ENCODE measurements at regions not wholly inside any gene's neighbourhood (a gene's known extent, or its start where the extent isn't known, plus 50 kb on each side); places are given as distances from the start of the nearest gene placed in this dataset.

GRCh38 chr14:89088530-89088929 lies 264.1 kb downstream of the TTC8 start:
- no peak for DNase-seq (ENCODE audit: low read depth)
- no peaks in the 10 kb centered on the region for H3K9me3 ChIP-seq (ENCODE audit: insufficient read depth, low read depth, low read length)
- H2AFZ ChIP-seq (ENCODE audit: low read depth, low read length), result no peak overlapping the region

GRCh38 chr14:89089330-89089729 lies 264.9 kb downstream of the TTC8 start:
- H2AFZ ChIP-seq (ENCODE audit: low read depth, low read length), result no peak overlapping the region
- Mint-ChIP-seq H3K9me3 (ENCODE audit: unreplicated experiment) (peaks cover 6% of the 10 kb centered on the region), H3K27ac (ENCODE audit: unreplicated experiment) (no peak overlapping the region), H3K4me3 (ENCODE audit: unreplicated experiment) (no peak overlapping the region), H3K27me3 (ENCODE audit: low read depth, unreplicated experiment) (peaks cover 5% of the 10 kb centered on the region), H3K36me3 (ENCODE audit: low read depth, unreplicated experiment) (no peaks in the 10 kb centered on the region), H3K4me1 (ENCODE audit: low read depth, unreplicated experiment) (no peaks in the 10 kb centered on the region)
- H3K9me3 ChIP-seq (ENCODE audit: insufficient read depth, low read depth, low read length), result no peaks in the 10 kb centered on the region
- no peaks in the 10 kb centered on the region for H3K36me3 ChIP-seq (ENCODE audit: insufficient read depth, low read length)
- FAIRE-seq, result no peak
- peaks cover 3% of the 10 kb centered on the region for H3K27me3 ChIP-seq (ENCODE audit: insufficient read depth, low read length)
- H3K4me2 ChIP-seq (ENCODE audit: low read length), result no peak overlapping the region
- no peak for TF ChIP-seq EZH2 (IDR thresholded peaks at IDR 0.05; ENCODE audit: insufficient read depth, low read length)
- TF ChIP-seq CTCF (IDR thresholded peaks at IDR 0.05; ENCODE audit: insufficient read depth, low read depth, low read length), result no peak
- no peaks in the 10 kb centered on the region for H3K79me2 ChIP-seq (ENCODE audit: insufficient read depth, low read length)
- H3K4me3 ChIP-seq (ENCODE audit: insufficient read depth, low read depth, low read length), result no peak overlapping the region
- H3K4me1 ChIP-seq (ENCODE audit: insufficient read depth, low read length), result no peaks in the 10 kb centered on the region
- H3K9ac ChIP-seq (ENCODE audit: low read length), result no peak overlapping the region
- no peak for DNase-seq (ENCODE audit: low read depth)
- no peak overlapping the region for H3K27ac ChIP-seq (ENCODE audit: low read depth, low read length)
- H4K20me1 ChIP-seq (ENCODE audit: insufficient read depth, low read length), result no peaks in the 10 kb centered on the region

More at GRCh38 chr14:89088530-89088929, 264.1 kb downstream of the TTC8 start:
- no peak overlapping the region for H3K4me2 ChIP-seq (ENCODE audit: low read length)
- no peaks in the 10 kb centered on the region for H3K36me3 Mint-ChIP-seq (ENCODE audit: low read depth, unreplicated experiment)
- H3K27ac ChIP-seq (ENCODE audit: low read depth, low read length), result no peak overlapping the region
- H4K20me1 ChIP-seq (ENCODE audit: insufficient read depth, low read length), result no peaks in the 10 kb centered on the region
- peaks cover 6% of the 10 kb centered on the region for H3K9me3 Mint-ChIP-seq (ENCODE audit: unreplicated experiment)
- TF ChIP-seq EZH2 (IDR thresholded peaks at IDR 0.05; ENCODE audit: insufficient read depth, low read length) (no peak), CTCF (IDR thresholded peaks at IDR 0.05; ENCODE audit: insufficient read depth, low read depth, low read length) (no peak)
- peaks cover 7% of the 10 kb centered on the region for H3K27me3 Mint-ChIP-seq (ENCODE audit: low read depth, unreplicated experiment)
- no peaks in the 10 kb centered on the region for H3K79me2 ChIP-seq (ENCODE audit: insufficient read depth, low read length)
- H3K27ac Mint-ChIP-seq (ENCODE audit: unreplicated experiment), result no peak overlapping the region
- no peaks in the 10 kb centered on the region for H3K4me1 Mint-ChIP-seq (ENCODE audit: low read depth, unreplicated experiment)
- no peaks in the 10 kb centered on the region for H3K4me1 ChIP-seq (ENCODE audit: insufficient read depth, low read length)
- H3K27me3 ChIP-seq (ENCODE audit: insufficient read depth, low read length), result no peaks in the 10 kb centered on the region
- no peaks in the 10 kb centered on the region for H3K36me3 ChIP-seq (ENCODE audit: insufficient read depth, low read length)
- H3K4me3 Mint-ChIP-seq (ENCODE audit: unreplicated experiment), result no peak overlapping the region
- no peak overlapping the region for H3K9ac ChIP-seq (ENCODE audit: low read length)
- no peak for FAIRE-seq
- no peak overlapping the region for H3K4me3 ChIP-seq (ENCODE audit: insufficient read depth, low read depth, low read length)

GRCh38 chr14:89091781-89092180 lies 267.3 kb downstream of the TTC8 start:
- H2AFZ ChIP-seq (ENCODE audit: low read depth, low read length), result no peak overlapping the region
- DNase-seq (ENCODE audit: low read depth) (no peak), FAIRE-seq (no peak)
- H3K9me3 ChIP-seq (ENCODE audit: insufficient read depth, low read depth, low read length), result no peaks in the 10 kb centered on the region
- Mint-ChIP-seq H3K4me3 (ENCODE audit: unreplicated experiment) (no peak overlapping the region), H3K36me3 (ENCODE audit: low read depth, unreplicated experiment) (no peaks in the 10 kb centered on the region), H3K9me3 (ENCODE audit: unreplicated experiment) (peaks cover 6% of the 10 kb centered on the region), H3K4me1 (ENCODE audit: low read depth, unreplicated experiment) (no peaks in the 10 kb centered on the region), H3K27ac (ENCODE audit: unreplicated experiment) (no peak overlapping the region), H3K27me3 (ENCODE audit: low read depth, unreplicated experiment) (peaks cover 3% of the 10 kb centered on the region)
- H3K4me1 ChIP-seq (ENCODE audit: insufficient read depth, low read length), result no peaks in the 10 kb centered on the region
- no peak overlapping the region for H3K4me2 ChIP-seq (ENCODE audit: low read length)
- no peak overlapping the region for H3K27ac ChIP-seq (ENCODE audit: low read depth, low read length)
- no peaks in the 10 kb centered on the region for H4K20me1 ChIP-seq (ENCODE audit: insufficient read depth, low read length)
- peaks cover 3% of the 10 kb centered on the region for H3K27me3 ChIP-seq (ENCODE audit: insufficient read depth, low read length)
- H3K36me3 ChIP-seq (ENCODE audit: insufficient read depth, low read length), result no peaks in the 10 kb centered on the region
- no peaks in the 10 kb centered on the region for H3K79me2 ChIP-seq (ENCODE audit: insufficient read depth, low read length)
- no peak overlapping the region for H3K4me3 ChIP-seq (ENCODE audit: insufficient read depth, low read depth, low read length)
- TF ChIP-seq EZH2 (IDR thresholded peaks at IDR 0.05; ENCODE audit: insufficient read depth, low read length) (no peak), CTCF (IDR thresholded peaks at IDR 0.05; ENCODE audit: insufficient read depth, low read depth, low read length) (no peak)
- no peak overlapping the region for H3K9ac ChIP-seq (ENCODE audit: low read length)

All from astrocyte (in vitro differentiated cells and primary cell).